GM23338 (cell line): ENCODE measurements at regions not wholly inside any gene's neighbourhood (a gene's known extent, or its start where the extent isn't known, plus 50 kb on each side); places are given as distances from the start of the nearest gene placed in this dataset.

Source experiments
- ATAC-seq: fragments of 200-7000 bp; cut with Tn5 transposase; 3 replicates; pipeline ENCODE4 v1.9.1; 2020
- DNase-seq: peaks from one replicate; pipeline ENCODE4 v3.0.0-alpha.2; 2015; ENCODE audit warnings: low spot score
- H2AFZ ChIP-seq: fragments of 200-600 bp; sonication (generic); 2 replicates; pipeline ENCODE4 v1.8.0; 2016; ENCODE audit warnings: antibody characterized with exemption, mild to moderate bottlenecking, moderate library complexity
- H3F3A ChIP-seq: fragments of 200-600 bp; sonication (generic); replicated peaks from 2 replicates; pipeline ENCODE4 v1.8.0; 2017; ENCODE audit warnings: antibody characterized with exemption, mixed run types, low read depth
- H3K27ac ChIP-seq: fragments of 200-600 bp; sonication (generic); 2 replicates; pipeline ENCODE4 v1.6.1; 2016; ENCODE audit warnings: low read depth
- H3K27me3 ChIP-seq: fragments of 200-600 bp; sonication (generic); 2 replicates; pipeline ENCODE4 v1.8.0; 2016; ENCODE audit warnings: mild to moderate bottlenecking, mixed run types, moderate library complexity; ENCODE audit not compliant: insufficient read depth
- H3K36me3 ChIP-seq: fragments of 200-600 bp; sonication (generic); 2 replicates; pipeline ENCODE4 v1.8.0; 2016; ENCODE audit warnings: mild to moderate bottlenecking; ENCODE audit not compliant: insufficient read depth
- H3K4me1 ChIP-seq: fragments of 200-600 bp; sonication (generic); 2 replicates; pipeline ENCODE4 v1.8.0; 2016; ENCODE audit warnings: mild to moderate bottlenecking, moderate library complexity; ENCODE audit not compliant: insufficient read depth
- H3K4me2 ChIP-seq: fragments of 200-600 bp; sonication (generic); 2 replicates; pipeline ENCODE4 v1.7.1; 2017; ENCODE audit warnings: mixed run types
- H3K4me3 ChIP-seq: fragments of 200-600 bp; sonication (generic); 2 replicates; pipeline ENCODE4 v1.6.1; 2016; ENCODE audit warnings: mixed run types
- H3K79me2 ChIP-seq: fragments of 200-600 bp; sonication (generic); replicated peaks from 2 replicates; pipeline ENCODE4 v1.8.0; 2017; ENCODE audit warnings: mild to moderate bottlenecking; ENCODE audit not compliant: insufficient read depth
- H3K9me2 ChIP-seq: fragments of 200-600 bp; sonication (generic); 2 replicates; pipeline ENCODE4 v1.8.0; 2017; ENCODE audit not compliant: insufficient read depth
- H4K20me1 ChIP-seq: fragments of 200-600 bp; sonication (generic); replicated peaks from 2 replicates; pipeline ENCODE4 v1.8.0; 2017; ENCODE audit warnings: mild to moderate bottlenecking; ENCODE audit not compliant: insufficient read depth
- H3K27ac Mint-ChIP-seq: 2 replicates; pipeline ENCODE4 v1.8.0; 2020; ENCODE audit warnings: inconsistent platforms, mild to moderate bottlenecking, moderate library complexity, mixed read lengths
- H3K27me3 Mint-ChIP-seq: 3 replicates; pipeline ENCODE4 v1.8.0; 2022; ENCODE audit warnings: low read depth, mild to moderate bottlenecking, moderate library complexity, mixed read lengths, inconsistent platforms; ENCODE audit not compliant: insufficient read depth, poor library complexity
- H3K36me3 Mint-ChIP-seq: 3 replicates; pipeline ENCODE4 v1.8.0; 2021; ENCODE audit warnings: low read depth, mild to moderate bottlenecking, inconsistent platforms, moderate library complexity, mixed read lengths
- H3K4me1 Mint-ChIP-seq: 3 replicates; pipeline ENCODE4 v1.8.0; 2020; ENCODE audit warnings: mild to moderate bottlenecking, inconsistent platforms, mixed read lengths
- H3K4me3 Mint-ChIP-seq: 3 replicates; pipeline ENCODE4 v1.8.0; 2021; ENCODE audit warnings: moderate library complexity, mild to moderate bottlenecking, inconsistent platforms, mixed read lengths
- H3K9me3 Mint-ChIP-seq: 3 replicates; pipeline ENCODE4 v1.8.0; 2020; ENCODE audit warnings: moderate library complexity, mild to moderate bottlenecking, inconsistent platforms, mixed read lengths
- CREB1 ChIP-seq: fragments of 250-450 bp; sonication (Bioruptor Pico); IDR thresholded peaks from 2 replicates; pipeline ENCODE4 v1.5.0; 2020; ENCODE audit warnings: low read depth, mild to moderate bottlenecking, moderate library complexity
- CTCF ChIP-seq, 2 experiments: fragments of 200-600 bp in 1 of 2; sonication (generic) in 1 of 2; conservative IDR thresholded peaks; 2 replicates each; pipeline versions ENCODE4 v1.5.1 to v1.6.1; 2016 to 2017; ENCODE audit warnings: antibody characterized with exemption in 2 of 2, low read depth in 2 of 2, mild to moderate bottlenecking in 2 of 2, moderate library complexity in 1 of 2
- EZH2 ChIP-seq: fragments of 200-600 bp; sonication (generic); IDR thresholded peaks from one replicate; pipeline ENCODE4 v1.8.0; 2017; ENCODE audit warnings: antibody characterized with exemption, mild to moderate bottlenecking, low read depth; ENCODE audit not compliant: unreplicated experiment
- EZH2phosphoT487 ChIP-seq: fragments of 200-600 bp; sonication (generic); IDR thresholded peaks from one replicate; pipeline ENCODE4 v1.8.1; 2018; ENCODE audit warnings: antibody characterized with exemption; ENCODE audit not compliant: unreplicated experiment
- JUNB ChIP-seq: IDR thresholded peaks from one replicate; pipeline ENCODE4 v1.6.1; 2016; ENCODE audit warnings: antibody characterized with exemption; ENCODE audit not compliant: unreplicated experiment
- NANOG ChIP-seq: IDR thresholded peaks from 2 replicates; pipeline ENCODE4 v1.6.1; 2016; ENCODE audit warnings: antibody characterized with exemption, borderline replicate concordance
- POLR2AphosphoS5 ChIP-seq: IDR thresholded peaks from 2 replicates; pipeline ENCODE4 v1.6.1; 2016; ENCODE audit warnings: antibody characterized with exemption, low read depth
- REST ChIP-seq: IDR thresholded peaks from one replicate; pipeline ENCODE4 v1.6.1; 2018; ENCODE audit warnings: antibody characterized with exemption; ENCODE audit not compliant: unreplicated experiment
- STAT1 ChIP-seq: IDR thresholded peaks from one replicate; pipeline ENCODE4 v1.6.1; 2016; ENCODE audit warnings: antibody characterized with exemption; ENCODE audit not compliant: unreplicated experiment
- ZNF114 ChIP-seq: fragments of 250-450 bp; sonication (Bioruptor Pico); IDR thresholded peaks from 2 replicates; pipeline ENCODE4 v1.5.0; 2020; ENCODE audit warnings: mild to moderate bottlenecking, moderate library complexity
- ZNF331 ChIP-seq: fragments of 250-450 bp; sonication (Bioruptor Pico); IDR thresholded peaks from 2 replicates; pipeline ENCODE4 v1.5.0; 2020; ENCODE audit warnings: low read depth, mild to moderate bottlenecking, moderate library complexity
- ZNF462 ChIP-seq: fragments of 250-450 bp; sonication (Bioruptor Pico); IDR thresholded peaks from 2 replicates; pipeline ENCODE4 v1.5.0; 2020; ENCODE audit warnings: mild to moderate bottlenecking, moderate library complexity
- TF ChIP-seq, protein P1 (sequence below): IDR thresholded peaks from 2 replicates; pipeline ENCODE4 v1.6.1; 2016; ENCODE audit warnings: antibody characterized with exemption

DNA sequence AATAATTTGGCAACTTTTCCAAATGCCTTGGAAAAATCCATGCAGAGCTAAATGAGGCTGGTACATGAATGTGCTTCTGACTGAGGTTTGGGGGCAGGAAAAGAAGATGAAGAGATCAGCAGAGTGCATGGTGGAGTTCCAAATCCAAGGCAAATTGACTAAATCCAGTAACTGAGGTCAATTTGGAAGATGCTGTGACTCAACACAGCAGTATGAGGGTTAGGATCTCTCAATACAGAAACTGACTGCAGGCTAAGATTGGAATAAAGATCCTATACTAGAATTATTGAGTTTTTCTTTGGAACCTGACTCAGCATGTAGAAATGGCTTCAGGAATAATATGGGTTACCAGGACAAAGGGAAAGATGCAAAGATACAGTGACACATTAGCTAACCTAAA is 99.3 kb upstream of the FAT3 start:
- Histone ChIP-seq H4K20me1 (no peaks in the 10 kb centered on the region), H3K36me3 (no peaks in the 10 kb centered on the region), H3K79me2 (no peaks in the 10 kb centered on the region), H3F3A (no peaks in the 10 kb centered on the region), H3K27me3 (no peaks in the 10 kb centered on the region), H3K4me3 (no peak overlapping the region), H3K27ac (no peak overlapping the region), H3K4me1 (no peaks in the 10 kb centered on the region; the same call in 1 of the 2 replicates), H3K4me2 (no peak overlapping the region), H2AFZ (peak overlapping the region; percentile 49; the same call in 1 of the 2 replicates), H3K9me2 (peaks cover 2% of the 10 kb centered on the region; the same call in 1 of the 2 replicates)
- Mint-ChIP-seq H3K36me3 (no peaks in the 10 kb centered on the region), H3K27me3 (no peaks in the 10 kb centered on the region), H3K4me3 (no peak overlapping the region), H3K4me1 (peaks cover 9% of the 10 kb centered on the region), H3K27ac (no peak overlapping the region), H3K9me3 (no peaks in the 10 kb centered on the region)
- no peak for ATAC-seq
- TF ChIP-seq ZNF462 (CRISPR knock-in tag) = no peak
- TF ChIP-seq EZH2 = no peak
- TF ChIP-seq, protein P1, sequence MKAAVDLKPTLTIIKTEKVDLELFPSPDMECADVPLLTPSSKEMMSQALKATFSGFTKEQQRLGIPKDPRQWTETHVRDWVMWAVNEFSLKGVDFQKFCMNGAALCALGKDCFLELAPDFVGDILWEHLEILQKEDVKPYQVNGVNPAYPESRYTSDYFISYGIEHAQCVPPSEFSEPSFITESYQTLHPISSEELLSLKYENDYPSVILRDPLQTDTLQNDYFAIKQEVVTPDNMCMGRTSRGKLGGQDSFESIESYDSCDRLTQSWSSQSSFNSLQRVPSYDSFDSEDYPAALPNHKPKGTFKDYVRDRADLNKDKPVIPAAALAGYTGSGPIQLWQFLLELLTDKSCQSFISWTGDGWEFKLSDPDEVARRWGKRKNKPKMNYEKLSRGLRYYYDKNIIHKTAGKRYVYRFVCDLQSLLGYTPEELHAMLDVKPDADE = no peak
- TF ChIP-seq CTCF (conservative IDR thresholded peaks at IDR 0.05; ENCODE audit: low read depth in 2 of 2) = no peak
- TF ChIP-seq NANOG = no peak
- no peak for TF ChIP-seq ZNF331 (CRISPR knock-in tag)
- no peak for TF ChIP-seq CREB1 (CRISPR knock-in tag)
- TF ChIP-seq POLR2AphosphoS5 = no peak
- TF ChIP-seq ZNF114 (CRISPR knock-in tag) = no peak
- TF ChIP-seq REST = no peak
- TF ChIP-seq EZH2phosphoT487 = no peak
- TF ChIP-seq STAT1 = no peak
- TF ChIP-seq JUNB = no peak
- DNase-seq = no peak
